ENCODE measurements at regions not wholly inside any gene's neighbourhood (a gene's known extent, or its start where the extent isn't known, plus 50 kb on each side); places are given as distances from the start of the nearest gene placed in this dataset.

DNA sequence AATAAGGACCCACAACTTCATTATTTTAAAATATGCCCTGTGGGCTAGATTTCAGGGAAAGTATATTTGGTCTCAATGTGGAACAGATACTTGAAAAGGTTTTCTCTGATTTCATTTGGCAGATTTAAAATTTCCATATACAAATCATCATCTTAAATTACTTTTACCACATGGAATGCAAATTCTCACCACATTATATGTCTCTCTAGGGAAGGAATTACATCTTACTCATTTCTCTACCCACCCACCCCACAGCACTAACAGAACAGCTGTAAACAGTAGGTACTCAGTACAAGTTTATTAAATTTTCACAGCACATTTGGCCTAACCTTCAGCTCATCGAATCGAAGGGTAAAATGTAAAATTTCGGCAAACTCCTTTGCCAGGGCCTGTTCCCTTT lies 104.0 kb downstream of the CYRIA start:
- DNase-seq, result no peak

DNA sequence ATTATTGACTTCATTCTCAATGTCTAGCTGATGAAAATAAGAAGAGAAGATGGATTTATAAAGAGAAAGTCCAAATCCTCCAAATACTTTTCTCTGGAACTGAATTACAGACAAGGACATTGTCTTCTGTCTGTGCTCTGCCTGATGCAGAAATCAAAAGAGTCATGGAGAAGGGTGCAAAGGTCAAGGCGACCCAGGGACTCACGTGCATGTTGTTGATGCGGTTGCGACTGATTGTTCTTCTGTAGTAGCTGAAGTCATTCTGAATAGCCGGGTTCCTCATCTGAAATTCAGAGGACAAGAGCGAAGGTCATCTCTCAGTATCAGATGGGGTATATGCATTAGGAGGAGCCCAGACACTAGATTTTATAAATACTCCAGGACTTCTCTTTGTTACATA lies 104.4 kb downstream of the CYRIA start:
- DNase-seq, result no peak

DNA sequence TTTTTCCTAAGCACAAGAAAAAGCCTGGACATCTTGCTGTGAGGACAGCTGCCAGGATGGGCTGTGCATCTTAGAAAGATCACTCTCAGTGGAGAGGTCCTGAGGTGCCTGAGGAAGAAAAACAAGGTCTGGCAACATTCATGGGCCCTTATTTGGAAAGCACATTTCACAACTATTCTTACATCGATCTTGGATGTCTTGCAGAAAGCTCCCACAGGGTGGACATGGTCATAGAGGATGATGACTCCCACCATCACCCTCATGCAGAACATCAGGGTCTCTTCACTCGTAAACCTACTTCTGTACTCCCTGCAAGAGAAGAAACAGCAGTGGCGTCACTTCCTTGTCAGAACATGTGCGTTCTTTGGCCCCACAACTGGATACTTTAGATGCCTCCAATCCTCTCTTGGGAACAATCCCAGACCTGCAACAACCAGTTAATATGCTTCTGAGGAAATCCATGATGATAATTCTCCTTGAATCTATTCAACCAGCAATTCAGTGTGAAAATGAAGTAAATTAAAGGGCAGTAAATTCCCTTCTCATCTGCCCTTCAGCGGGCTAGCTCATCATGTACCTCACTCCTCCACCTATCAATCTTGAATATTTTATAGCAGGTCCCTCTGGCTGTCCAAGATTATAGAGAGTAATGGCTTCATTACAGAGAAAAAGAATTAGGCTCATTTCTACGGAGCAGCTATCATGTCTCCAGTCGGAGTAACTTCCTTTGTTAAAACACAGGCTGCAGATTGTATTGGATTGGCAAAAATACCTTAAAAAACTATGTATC lies 106.2 kb downstream of the CYRIA start:
- DNase-seq, result no peak

DNA sequence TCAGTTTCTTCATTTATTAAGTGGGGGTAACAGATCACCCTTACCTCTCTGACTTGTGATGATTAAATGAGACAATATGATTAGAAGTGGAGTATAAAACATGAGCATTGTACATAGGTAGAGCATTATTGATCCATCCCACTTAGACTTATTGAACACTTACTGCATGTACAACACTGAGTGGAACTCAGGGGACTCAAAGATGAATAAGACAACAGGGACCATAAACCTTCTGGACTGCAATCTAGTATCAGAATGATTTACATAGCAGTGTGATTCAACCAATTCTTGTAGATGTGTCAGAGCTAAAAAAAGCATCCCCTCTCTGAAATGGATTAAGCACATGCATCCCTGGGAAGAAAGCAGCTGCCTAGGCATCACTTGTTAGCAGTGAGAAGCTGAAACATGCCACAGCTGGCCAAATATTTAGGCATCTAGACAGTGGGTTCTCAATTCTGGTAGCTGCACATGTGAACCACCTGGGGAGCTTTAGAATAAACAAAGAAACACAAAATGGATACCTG lies 111.5 kb downstream of the CYRIA start:
- DNase-seq, result no peak

DNA sequence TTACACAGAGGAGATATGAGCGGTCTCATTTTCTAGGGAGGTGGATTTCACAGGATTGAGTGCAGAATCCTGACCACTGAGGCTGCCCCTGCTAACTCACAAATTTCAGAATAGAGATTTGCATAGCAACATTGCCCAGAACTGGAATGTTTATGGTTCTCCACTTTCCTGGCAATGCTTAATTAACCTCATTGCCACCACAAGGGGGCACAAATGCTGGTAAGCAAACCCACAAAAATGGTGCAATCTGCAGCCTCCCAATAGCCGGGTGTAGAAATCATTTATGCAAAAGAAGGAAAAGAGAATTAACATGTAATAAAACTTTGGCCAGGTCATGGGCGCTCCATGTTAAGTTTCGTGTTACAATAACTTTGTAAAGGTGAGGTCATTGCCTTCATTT lies 112.4 kb downstream of the CYRIA start:
- DNase-seq, result peak; percentile 3

DNA sequence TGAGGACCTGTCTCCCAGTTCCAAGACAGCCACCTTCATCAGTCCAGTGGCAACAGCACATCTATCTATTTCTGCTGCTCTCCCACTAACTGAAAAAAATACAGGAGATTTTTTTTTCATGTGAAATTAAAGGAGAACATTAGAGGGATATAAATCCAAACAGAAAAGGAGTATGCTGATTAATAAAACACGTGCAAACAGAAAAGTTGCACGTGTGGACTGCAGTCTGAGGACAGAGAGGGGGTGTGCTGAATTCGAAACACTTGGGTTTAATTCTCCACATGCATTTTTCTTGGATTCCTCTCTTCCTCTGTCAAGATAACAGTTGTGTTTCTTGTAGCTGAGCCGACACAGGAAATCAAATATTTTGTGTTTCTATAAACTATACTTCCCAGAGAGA lies 113.4 kb downstream of the CYRIA start:
- DNase-seq, result no peak

DNA sequence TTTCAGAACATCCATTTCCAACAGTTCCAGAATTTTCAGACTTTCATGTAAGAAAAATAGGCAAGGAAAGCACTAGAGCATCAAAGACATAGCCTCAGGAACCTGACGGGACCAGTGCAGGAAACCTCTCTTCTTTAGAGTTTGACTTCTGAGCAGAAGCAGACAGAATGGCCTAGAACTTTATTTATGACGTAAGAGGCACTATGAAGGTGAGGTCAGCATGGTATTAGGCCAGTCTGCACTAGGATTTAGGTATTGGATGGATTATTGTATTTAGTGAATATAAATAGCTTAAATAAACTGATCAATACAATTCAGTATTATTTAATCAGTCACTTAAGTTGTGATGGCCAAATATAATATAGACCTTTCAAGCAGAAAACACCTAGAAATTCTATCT lies 117.6 kb downstream of the CYRIA start:
- no peak for DNase-seq

DNA sequence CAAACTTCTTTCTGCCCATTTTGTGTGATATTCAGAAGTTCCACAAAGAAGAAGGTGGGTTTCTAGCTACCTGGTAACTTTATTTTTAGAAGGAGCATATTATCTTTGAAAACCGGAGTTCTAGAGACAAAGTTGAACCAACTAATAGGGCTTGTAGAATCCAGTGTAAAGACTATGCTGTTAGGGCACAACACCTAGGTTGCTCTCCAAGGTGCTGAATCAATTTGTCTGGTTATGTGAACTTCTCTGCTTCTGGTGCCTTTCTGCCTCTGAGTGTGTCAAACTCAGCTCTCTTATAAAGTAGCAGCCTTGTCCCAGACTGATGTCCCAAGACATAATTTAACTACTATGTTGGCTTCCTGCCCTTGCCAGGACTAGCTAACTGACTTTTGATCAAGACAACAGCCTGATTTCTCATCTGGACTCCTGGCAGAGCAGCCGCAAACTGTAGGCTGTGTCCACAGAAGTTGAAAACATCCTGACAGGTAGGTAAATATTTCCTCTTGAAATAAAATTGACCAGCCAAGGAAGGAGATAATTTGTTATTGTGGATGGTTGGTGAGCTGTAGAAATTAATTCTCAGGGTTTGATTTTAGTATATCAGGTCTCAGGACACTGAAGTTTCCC lies 119.4 kb downstream of the CYRIA start:
- no peak for DNase-seq

DNA sequence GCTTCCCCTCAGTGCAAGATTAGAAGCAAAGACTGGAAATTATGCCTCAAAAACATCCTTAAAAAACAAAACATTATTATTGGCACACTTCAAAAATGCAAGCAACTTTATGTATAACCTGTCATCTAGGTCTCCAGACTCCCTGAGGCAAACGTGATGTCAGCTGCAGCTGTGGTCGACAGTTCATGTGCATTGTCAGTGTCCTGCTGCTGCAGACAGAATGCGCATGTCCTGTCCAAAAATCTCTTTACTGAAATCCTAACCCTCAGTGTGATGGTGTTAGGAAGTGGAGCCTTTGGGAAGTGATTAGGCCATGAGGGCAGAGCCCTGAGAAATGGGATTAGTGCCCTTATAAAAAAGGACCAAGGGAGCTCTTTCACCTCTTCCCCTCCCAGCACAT lies 126.9 kb downstream of the CYRIA start:
- DNase-seq, result no peak

DNA sequence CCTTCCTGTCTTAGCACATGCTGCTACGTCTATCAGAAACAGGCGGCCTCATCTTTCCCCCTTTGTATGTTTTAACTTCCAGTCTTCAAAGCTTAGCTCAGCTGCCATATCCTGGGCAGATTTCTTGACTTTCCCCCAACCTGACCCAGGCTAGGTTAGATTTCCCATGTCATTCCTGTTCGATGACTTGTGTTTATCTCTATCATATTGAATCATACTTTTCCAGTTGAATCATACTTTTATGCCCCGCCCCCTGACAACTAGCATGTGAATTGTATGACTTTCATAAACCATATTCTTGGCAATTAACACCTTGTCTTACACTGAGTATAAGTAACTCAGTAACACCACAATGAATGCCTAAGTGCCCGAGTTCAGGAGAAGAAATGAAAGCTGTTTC lies 128.3 kb downstream of the CYRIA start:
- DNase-seq, result no peak

DNA sequence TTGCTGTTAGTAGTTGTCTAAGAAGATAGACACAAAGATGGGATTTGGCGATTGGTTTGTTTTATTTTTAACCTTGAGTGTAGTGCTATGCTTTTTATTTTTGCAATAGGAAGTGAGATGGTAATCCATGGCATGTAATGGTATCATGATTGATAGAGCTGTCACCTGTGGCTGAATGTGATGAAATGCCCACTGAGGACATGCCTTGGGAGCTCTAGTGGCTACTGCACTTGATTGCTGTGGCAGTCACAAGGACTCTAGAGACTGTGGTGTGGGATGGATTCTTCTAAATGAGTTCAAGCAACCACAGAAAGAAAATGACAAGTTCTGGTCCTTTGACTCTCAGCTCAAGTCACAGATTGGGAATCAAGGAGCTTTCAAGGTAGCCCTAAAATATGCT lies 139.4 kb downstream of the CYRIA start:
- no peak for DNase-seq

DNA sequence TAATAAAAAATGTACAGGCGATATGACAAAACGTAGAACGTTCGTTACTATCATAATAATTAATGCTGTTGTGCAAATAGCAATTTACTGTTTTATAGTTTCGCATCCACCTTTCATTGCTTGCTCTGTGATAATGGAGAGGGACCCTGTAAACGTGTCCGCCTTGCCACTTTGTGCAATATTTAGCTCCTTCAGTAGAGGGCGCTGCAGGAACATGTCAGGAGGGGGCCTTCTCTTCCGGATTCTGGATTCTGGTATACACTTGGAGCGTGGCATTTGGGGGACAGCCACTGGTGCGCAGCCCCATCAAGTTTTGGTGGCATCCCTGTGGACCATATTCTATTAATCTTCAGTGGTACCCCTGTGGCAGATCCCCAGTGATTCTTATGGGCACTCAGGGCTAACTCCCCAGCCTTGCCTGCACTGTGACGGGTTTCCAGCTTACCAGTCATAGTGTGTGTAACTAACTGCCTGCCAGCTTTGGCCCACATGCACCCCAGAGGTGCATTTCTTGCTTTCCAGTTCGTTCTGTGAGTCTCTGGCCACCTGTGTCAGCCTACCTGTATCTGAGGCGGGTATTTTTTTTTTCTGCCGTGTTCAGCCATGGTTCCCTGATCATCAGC lies 140.3 kb downstream of the CYRIA start:
- no peak for DNase-seq

DNA sequence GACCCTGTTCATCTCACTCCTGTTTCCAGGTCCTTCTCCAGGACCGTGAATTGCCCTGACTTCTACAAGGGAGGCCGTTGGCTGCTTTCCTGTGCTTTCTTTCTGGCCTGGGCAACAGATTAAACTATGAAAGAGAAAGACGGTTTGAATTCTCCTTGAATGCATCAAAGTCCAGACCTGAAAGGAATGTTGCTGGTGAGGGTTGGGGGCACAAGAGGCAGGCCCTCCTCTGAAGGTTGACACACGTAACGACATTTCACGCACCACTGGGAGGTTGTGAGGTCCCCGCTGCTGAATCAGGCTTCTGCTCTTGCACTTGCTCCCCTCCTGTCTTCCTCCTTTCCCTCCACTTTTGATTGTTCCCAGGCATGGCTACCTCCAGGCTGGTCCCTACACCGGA lies 141.9 kb downstream of the CYRIA start:
- DNase-seq, result no peak

DNA sequence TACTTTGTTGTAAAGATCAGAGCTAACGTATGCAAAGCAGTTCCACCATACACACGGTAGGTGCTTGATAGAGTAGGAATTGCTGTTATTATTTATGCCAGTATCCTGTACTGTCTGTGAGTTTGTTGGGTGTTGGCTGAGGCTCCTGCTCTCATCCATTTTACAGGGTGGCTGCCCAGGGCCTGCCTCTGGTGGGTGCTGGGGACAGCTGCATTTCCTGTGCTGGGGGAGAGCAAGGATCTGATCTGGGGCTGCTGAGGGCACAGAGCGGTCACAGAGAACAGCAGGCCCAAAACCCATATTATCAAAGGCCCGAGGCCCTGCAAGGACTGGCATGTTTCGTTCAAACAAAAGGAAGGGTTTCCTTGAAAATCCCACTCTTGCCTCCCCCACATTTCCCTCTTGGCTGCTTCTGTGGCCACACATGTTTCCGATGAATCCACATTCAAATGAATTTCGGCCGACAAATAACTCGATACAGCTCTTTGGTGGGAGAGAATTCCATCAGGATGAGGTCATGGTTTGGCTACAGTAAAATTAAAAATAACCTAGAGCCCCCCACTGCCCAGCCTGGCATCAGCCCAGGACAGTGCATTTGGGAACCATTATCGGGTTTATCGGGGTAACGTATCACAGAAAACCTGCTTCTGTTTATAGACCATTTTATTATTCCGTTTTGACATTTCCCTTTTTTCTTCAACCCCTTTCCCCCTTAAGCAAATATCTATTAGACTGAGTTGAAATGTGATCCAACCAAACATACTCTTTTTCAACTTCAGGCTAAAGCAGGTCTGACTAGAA lies 143.4 kb downstream of the CYRIA start:
- DNase-seq, result no peak

DNA sequence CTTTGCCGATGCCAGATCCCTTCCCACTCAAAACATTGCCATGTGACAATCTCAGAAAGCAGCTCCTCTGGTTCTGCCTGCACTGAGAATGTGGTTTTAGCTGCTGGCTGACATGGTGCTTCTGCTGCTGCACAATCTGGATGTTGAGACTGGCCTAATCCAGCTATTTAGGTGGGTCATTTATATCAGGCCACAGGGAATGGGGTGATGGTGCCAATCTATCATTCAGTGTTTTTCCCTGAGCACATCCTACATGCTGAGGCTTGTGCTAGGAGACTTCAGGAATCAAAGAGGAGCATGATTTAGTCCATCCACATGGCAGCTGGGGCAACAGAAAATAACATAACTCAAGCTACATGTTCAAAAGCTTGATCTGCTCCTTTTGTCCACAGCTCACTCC lies 144.7 kb downstream of the CYRIA start:
- no peak for DNase-seq

DNA sequence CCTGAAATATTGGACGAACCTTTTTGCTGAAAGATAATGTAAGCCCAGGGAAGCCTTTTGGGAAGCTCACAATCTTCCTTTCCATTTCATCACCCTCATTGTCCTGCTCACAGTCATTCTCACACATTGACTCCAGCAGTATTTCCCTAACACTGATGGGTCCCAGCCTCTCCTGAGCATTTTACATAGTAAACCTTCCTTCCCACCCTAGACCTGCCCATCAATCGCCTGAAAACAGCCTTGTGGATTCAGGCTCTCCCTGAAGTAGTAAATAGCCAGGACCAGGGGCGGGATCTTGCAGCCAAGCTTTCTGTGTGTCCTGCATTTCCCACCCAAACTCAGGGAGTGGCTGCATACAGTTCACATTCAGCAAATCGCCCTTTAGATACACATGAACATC lies 149.9 kb downstream of the CYRIA start:
- no peak for DNase-seq

DNA sequence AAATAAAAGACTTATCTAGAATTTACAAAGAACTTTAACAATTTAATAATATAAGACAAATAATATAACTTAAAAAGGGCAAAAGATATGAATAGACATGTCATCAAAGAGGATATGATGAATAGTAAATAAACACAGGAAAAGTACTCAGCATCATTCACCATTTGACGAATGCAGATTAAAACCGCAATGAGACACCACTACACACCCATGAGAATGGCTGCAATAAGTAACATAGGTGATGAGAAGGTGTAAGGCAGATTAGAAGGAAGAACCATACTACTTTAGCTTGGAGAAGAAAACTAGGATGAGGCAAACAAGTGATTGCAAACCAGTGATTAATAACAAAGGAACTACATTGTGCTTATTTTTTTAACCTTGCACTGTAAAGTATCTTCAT lies 152.0 kb downstream of the CYRIA start:
- DNase-seq, result no peak

DNA sequence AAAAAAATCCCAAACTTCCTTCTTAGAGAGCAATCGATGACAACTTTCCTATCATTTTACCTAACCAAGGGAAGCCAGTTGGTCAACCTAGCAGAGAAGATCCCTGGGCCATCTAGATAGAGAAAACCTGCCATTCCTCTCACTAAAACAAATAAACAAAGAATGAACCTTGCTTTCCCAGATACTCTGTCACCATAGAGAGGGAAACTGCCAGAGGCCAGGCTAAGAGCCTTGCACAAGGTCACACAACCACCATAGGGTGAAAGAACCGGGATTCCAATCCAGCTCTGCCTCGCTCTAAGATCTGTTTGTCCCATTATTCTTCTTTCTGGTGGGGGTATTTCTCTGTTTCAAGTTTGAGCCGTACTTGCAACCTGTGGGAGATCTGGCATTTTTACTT lies 154.6 kb downstream of the CYRIA start:
- DNase-seq, result no peak

DNA sequence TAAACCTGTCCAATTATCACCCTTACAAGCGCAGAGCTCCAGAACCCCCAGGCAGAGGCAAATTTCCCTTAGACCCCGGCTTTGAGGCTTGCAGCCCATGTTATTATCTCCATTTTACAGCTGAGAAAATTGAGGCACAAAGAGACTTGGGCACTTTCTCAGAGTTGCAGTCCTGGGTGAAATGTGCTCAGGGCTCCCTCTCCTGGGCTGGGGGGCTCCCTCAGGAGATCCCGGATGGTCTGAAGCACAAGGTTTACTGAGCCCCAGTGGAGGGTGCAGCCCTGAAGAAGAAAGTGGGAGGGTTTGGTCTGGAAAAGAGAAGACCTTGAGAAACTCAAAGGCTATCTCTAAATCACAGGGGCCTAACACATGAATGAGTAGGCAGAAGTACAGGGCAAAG lies 156.6 kb downstream of the CYRIA start:
- DNase-seq, result no peak

DNA sequence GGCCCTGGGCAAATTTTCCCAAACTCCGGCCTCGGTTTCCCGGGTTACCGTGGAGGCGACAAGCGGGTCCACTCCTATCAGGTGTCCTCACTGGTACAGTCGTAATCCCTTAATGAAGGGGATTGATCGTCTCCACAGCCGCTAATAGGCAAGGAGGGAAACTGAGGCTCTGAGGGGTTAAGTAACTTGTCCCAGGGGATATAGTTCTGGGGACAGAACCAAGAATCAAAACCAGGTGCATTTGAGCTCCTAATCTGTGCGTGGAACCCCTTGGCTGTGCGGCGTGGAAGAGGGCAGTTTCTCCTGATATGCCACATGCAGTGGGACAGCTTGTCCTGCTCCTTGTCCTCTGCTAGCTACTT lies 157.2 kb downstream of the CYRIA start:
- DNase-seq, result no peak

DNA sequence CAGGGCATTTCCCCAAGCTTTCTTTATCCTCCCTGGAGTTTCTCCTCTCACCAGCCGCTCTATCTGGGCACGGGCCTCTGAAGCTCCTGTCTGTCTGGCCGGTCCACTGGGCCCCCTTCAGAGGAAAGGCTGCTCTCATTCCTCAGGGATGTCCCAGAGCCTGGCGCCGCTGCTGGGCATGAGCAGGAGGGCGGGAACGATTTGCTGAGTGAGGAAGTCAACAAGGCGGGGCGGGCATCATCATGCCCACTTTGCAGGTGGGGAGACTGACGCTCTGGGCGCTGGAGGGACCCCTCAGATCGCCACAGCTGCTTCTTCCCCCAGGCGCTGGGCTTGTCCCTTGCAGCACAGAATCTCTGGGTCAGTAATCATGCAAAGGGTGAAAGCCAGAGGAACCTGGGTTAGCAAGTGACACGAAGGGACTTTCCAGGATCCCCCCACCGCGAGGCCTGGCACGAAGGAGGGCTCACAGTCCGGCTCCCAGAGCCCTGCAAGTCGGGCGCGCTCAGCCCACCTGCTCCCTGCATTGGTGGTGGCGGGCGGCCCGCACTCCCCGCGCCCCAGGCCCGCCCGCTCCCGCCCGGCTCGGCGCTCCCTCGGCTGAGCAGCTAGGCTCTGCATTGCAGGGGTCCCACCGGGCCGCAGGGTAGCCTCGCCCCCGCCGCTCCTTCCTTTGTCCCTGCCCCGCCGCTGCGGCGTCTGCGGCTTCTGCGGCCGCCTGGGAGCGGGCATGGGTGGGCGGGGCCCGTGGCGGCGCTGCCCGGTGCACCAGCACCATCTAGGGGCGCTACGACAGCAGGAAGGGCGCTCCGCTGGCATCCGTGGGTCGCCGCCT lies 157.8 kb downstream of the CYRIA start:
- DNase-seq, result peak; percentile 12

DNA sequence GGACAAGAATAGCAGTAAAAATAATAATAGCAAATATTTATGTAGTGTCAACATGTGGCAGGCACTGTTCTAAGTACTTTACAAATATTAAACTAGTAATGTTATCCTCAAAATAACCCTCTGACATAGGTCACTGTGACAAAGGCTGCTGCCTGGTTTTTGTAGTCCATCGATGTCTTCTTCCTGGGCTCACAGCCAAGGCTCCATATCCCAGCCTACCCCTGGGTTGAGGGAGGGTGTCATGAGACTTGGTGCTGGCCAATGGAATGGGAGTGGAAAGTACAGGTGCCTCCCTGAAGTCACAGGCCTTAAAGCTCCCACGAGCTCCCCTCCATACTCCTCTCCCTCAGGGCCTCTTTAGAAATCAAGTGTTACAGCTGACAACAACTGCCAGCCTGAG lies 159.3 kb downstream of the CYRIA start:
- DNase-seq, result no peak

Data from NCI-H2171 treated with DMSO at 0.1 percent for 48 hours (cell line).